ENCODE measurements at regions not wholly inside any gene's neighbourhood (a gene's known extent, or its start where the extent isn't known, plus 50 kb on each side); places are given as distances from the start of the nearest gene placed in this dataset.
"Not testable (repeated sequence)": the region's sequence is repeated elsewhere in the genome, so short reads cannot be mapped to it uniquely, and the experiment has no call there.

- peak; percentile 59 for DNase-seq
These were observed 112.1 kb upstream of the ATP8B1 start for GRCh38 chr18:57915248-57915647.

- DNase-seq = no peak
These were observed 110.6 kb upstream of the ATP8B1 start for GRCh38 chr18:57913686-57914085.

- no peak for DNase-seq
These were observed 107.7 kb upstream of the ATP8B1 start for GRCh38 chr18:57910817-57911216.

- no peak for DNase-seq
These were observed 107.0 kb upstream of the ATP8B1 start for GRCh38 chr18:57910134-57910533.

- DNase-seq = no peak
These were observed 106.5 kb upstream of the ATP8B1 start for GRCh38 chr18:57909620-57910019.

- DNase-seq = no peak
These were observed 105.0 kb upstream of the ATP8B1 start for GRCh38 chr18:57908092-57908491.

- DNase-seq = no peak
These were observed 104.4 kb upstream of the ATP8B1 start for GRCh38 chr18:57907550-57907949.

GRCh38 chr18:57906852-57907251, 103.7 kb upstream of the ATP8B1 start:
- no peak for DNase-seq

- no peak for DNase-seq
These were observed 101.4 kb upstream of the ATP8B1 start for GRCh38 chr18:57904535-57904934.

- DNase-seq = no peak
These were observed 99.6 kb upstream of the ATP8B1 start for GRCh38 chr18:57902721-57903120.

- DNase-seq = no peak
These were observed 98.9 kb upstream of the ATP8B1 start for GRCh38 chr18:57901825-57902589.

- no peak for DNase-seq
These were observed 97.9 kb upstream of the ATP8B1 start for GRCh38 chr18:57900906-57901435.

- peak; percentile 94 for DNase-seq
These were observed 95.5 kb upstream of the ATP8B1 start for GRCh38 chr18:57898506-57899124.

GRCh38 chr18:57895182-57895581, 92.1 kb upstream of the ATP8B1 start:
- DNase-seq = no peak

GRCh38 chr18:57891707-57892391, 88.7 kb upstream of the ATP8B1 start:
- DNase-seq = no peak

- no peak for DNase-seq
These were observed 87.2 kb upstream of the ATP8B1 start for GRCh38 chr18:57890266-57890665.

- DNase-seq = no peak
These were observed 86.7 kb upstream of the ATP8B1 start for GRCh38 chr18:57889841-57890240.

- DNase-seq = no peak
These were observed 84.6 kb upstream of the ATP8B1 start for GRCh38 chr18:57887543-57888383.

GRCh38 chr18:57885931-57886330, 82.8 kb upstream of the ATP8B1 start:
- no peak for DNase-seq

GRCh38 chr18:57882465-57882864, 79.3 kb upstream of the ATP8B1 start:
- no peak for DNase-seq

- peak; percentile 61 for DNase-seq
These were observed 78.8 kb upstream of the ATP8B1 start for GRCh38 chr18:57881818-57882413.

GRCh38 chr18:57879924-57880323, 76.8 kb upstream of the ATP8B1 start:
- DNase-seq = not testable (repeated sequence)
